ELF-1 (cell line): ENCODE measurements at regions not wholly inside any gene's neighbourhood (a gene's known extent, or its start where the extent isn't known, plus 50 kb on each side); places are given as distances from the start of the nearest gene placed in this dataset.

Experiments used
- DNase-seq: peaks from one replicate; pipeline ENCODE4 v3.0.0-alpha.2; 2016; ENCODE audit warnings: low read depth, low spot score

GRCh38 chr6:112796712-112797111 is 449.6 kb downstream of the RFPL4B start:
- DNase-seq: no peak

- DNase-seq: no peak
Measured at GRCh38 chr6:112799889-112800288, 452.8 kb downstream of the RFPL4B start.

- DNase-seq: no peak
Measured at GRCh38 chr6:112800439-112800838, 453.3 kb downstream of the RFPL4B start.

DNA sequence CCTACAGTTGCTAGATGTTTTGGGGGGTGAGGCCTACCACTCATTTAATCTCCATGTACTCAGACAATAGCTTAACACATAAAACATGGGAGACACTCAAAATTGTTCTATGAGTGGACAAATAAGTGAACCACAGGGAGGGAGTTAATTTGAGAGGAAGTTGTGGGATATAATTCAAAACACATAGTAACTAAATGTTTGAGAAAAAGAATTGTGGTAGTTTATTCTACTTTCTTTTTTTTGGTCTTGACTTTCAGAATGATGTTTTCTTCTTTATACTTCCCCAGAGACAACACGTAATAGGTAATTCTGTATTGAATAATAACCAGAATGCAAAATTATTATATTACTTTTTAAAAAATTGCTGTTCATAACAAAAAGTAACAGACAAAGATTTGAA is 453.8 kb downstream of the RFPL4B start:
- no peak for DNase-seq

GRCh38 chr6:112801468-112802080 is 454.4 kb downstream of the RFPL4B start:
- no peak for DNase-seq

DNA sequence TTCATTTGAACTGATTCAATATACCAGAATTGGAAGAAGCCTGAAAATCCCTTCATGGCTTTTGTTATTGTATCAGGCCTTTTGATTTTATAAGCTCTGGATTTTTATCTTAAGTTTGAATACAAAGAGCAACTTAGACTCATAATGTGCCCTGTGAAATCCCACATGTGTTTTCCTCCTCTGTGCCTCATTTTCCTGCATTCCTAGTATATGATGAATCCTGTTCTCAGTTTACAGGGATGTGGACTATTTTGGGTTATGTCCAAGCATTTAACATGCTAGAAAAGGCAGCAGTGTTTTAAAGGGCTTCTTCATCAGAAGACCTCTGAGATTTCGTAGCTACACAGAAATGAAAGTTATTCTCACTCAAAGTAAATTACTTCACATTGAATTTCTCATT is 455.0 kb downstream of the RFPL4B start:
- no peak for DNase-seq

GRCh38 chr6:112804638-112805330 is 457.7 kb downstream of the RFPL4B start:
- no peak for DNase-seq

DNA sequence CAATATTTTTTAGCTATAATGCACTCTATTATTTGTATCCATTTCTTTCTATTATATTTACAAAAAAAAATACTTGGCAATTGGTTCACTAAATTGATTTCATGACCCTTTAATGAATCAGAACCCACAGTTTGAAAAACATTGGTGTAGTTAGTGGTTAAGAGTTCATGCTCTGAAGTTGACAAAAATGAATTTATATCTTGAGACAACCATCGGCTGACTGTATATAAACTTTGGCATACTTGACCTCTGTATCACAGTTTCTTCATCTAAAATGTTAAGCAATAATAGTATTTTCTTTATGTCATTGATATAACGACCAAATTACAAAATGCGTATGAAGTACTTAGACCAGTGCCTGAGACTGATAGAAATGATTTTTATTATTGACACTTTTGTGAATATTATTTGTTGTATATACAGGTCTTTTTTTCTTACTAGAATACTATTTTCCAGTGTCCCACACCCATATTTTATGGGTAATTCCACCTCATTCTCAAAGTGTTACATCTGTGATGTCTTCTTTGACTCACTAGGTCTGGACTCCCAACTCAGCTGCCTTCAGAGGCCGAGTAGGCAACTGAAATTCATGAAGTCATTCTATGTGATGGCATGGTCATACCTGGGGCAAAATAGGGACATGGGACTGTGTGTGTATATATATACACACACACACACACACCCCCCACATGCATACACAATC is 459.2 kb downstream of the RFPL4B start:
- DNase-seq: no peak

GRCh38 chr6:112821476-112821875 is 474.3 kb downstream of the RFPL4B start:
- no peak for DNase-seq

DNA sequence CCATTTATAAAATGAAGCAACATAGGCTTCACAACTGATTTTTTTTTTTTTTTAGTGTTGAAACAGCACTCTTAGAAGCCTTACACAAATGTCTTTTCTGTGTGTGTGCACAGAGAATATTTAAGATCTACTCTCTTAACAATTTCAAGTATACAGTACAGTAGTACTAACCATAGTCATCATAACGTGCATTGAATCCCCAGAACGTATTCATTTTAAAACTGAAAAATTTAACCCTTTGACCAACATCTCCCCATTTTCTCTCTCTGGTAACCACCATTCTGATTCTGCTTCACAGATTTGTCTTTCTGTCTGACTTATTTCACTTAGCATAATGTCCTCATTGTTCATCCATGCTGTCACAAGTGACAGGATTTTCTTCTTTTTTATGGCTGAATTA is 475.6 kb downstream of the RFPL4B start:
- no peak for DNase-seq

DNA sequence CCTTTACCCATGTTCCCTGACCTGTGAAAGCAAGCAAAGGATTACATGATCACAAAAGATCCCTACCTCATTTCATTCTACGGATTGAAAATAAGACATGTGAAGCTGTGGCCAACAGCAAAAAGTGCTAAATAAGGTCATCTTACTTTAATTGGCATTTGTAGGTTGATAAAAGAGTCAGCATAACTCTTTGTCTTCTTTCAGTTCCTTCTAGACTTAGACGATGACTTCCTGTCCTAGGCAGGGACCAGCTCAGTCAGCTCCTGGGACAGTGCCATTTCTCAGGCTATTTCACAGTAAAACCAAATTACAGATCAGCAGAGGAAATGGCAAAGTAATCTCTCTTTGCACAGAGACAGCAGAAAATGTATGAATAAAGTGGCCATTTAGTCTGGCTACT is 480.7 kb downstream of the RFPL4B start:
- DNase-seq: no peak

GRCh38 chr6:112831022-112831421 is 483.9 kb downstream of the RFPL4B start:
- DNase-seq: no peak

DNA sequence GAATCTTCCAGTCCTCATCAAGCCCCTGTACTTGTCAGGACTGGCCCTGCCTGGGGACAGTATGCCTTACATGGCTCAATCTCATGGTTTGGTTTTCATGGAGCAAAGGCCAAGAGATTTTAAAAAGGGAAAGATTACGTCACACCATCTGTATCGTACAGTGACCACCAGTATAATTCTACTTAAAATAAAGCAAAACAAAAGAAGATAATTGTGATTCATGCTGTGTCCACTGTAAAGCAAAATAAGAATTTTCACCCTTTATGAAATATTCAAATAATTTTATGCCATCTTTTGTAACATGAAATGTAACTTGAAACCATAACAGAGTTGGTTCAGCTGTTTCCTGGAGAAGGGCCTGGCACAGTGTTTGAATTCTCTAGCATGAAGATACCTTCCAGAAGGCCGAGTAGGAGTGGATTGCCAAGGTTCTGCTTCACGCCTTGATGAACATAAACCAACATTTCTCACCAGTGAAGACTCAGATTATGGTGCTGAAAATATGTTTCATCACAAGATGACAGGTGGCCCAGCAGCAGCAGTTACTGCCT is 486.5 kb downstream of the RFPL4B start:
- DNase-seq: no peak

GRCh38 chr6:112835078-112835477 is 487.9 kb downstream of the RFPL4B start:
- no peak for DNase-seq

DNA sequence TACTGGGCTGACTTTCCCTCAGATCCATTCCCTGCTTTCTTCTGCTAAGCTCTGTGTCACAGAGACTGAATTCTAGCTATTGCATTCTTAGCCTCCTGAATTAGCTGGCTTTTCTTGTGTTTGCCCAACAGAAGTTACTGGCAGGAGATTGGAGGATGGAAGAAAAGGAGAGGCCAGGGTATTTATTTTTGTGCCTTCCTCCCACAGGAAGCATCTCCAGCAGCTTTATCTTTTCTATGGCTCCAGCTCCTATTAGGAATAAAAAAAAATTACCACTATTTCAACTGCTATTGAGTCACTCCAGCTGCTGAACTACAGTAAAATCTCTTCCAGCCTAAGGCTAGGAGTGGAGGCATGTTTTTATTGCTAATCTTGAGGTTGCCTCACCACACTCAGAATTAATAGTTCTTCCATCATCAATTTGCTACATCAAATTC is 492.4 kb downstream of the RFPL4B start:
- no peak for DNase-seq

DNA sequence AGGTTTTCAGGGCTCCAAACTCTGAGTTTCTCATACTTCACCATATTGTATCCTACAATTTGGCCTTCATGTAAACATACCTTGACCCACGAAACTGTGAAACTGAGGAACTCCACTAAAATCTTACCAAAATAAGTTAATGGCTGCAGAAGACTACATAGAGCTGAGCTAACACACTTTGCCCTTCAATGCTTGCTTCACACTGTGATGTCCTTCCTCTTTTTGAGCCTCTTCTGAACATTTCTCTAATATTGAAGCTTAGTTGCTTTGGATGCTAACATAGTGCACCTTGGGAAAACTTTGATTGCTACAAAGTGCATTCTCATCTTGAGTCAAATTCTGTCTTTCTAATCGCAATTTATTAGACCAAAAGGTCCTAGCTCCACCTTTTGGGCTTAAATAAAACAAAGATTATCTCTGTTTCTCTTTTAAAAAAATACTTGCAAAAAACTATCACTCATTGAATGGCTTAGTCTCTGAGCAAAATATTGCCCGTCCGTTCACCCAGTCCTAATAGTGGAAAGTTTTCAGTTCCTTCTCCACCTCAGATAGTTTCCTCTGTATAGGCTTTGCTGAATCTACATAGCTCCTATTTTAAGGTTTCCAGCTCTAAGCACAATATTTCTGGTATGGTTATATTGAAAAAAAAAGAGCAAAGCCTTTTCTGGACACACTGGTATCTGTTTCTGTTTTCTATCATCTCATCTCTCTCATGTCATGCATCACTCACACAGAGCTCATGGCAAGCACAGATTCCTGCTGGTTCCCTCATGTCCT is 494.6 kb downstream of the RFPL4B start:
- no peak for DNase-seq

DNA sequence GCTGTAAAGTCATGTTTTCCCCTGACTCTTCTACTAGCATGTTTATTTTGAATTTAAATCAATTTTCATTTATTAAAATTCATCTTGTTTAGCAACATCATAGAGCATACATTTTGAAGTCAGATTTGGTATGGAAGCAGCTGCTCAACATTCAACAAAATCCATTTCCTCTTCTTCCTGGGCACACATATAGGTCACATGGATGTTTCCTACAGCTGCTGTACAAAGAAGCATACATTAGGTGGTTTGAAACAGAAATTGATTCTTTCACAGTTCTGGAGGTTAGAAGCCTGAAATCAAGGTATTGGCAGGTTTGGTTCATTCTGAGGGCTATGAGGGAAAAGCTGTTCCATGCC is 495.2 kb downstream of the RFPL4B start:
- no peak for DNase-seq

GRCh38 chr6:112846681-112847080 is 499.6 kb downstream of the RFPL4B start:
- DNase-seq: no peak

GRCh38 chr6:112851146-112851545 is 504.0 kb downstream of the RFPL4B start:
- DNase-seq: no peak

GRCh38 chr6:112853162-112853561 is 506.0 kb downstream of the RFPL4B start:
- DNase-seq: no peak

GRCh38 chr6:112863753-112864152 is 516.6 kb downstream of the RFPL4B start:
- DNase-seq: no peak

DNA sequence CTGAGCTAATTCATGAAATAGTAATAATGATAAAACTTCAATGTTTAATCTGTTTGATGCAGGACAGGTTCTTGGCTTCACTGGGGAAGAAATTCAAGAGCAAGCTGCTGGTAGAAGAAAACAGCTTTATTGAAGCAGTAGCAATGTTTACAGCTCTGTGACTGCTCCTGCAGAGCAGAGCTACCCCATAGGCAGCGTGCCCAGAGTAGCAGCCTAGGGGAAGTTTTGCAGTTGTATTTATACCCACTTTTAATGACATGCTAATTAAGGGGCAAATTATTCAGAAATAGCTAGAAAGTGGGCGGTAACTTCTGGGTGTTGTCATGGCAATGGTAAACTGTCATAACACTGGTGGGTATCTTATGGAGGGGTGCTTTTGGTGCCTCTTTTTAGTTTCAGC is 518.0 kb downstream of the RFPL4B start:
- DNase-seq: no peak
